RWPE1 (cell line): ENCODE measurements at regions not wholly inside any gene's neighbourhood (a gene's known extent, or its start where the extent isn't known, plus 50 kb on each side); places are given as distances from the start of the nearest gene placed in this dataset.

Experiments
- CTCF ChIA-PET: fragments of 350-600 bp; sonication (Branson Sonifier 250); formaldehyde crosslinking; extraction: SDS; loops from one replicate; lab custom pipeline; 2021; lab: Yijun Ruan, JAX
- POLR2A ChIA-PET: fragments of 400-600 bp; formaldehyde crosslinking; extraction: SDS; loops from one replicate; lab custom pipeline; 2020; ENCODE audit warnings: antibody characterized with exemption; ENCODE audit not compliant: low non-redundant PET; lab: Yijun Ruan, JAX
- DNase-seq: peaks from one replicate; pipeline ENCODE4 v3.0.0; 2012; ENCODE audit warnings: low spot score
- H3K27ac ChIP-seq: fragments of 450-650 bp; 2 replicates; pipeline ENCODE4 v1.5.1; 2017
- TF ChIP-seq, protein P1 (sequence below): fragments of 450-650 bp; conservative IDR thresholded peaks from 2 replicates; pipeline ENCODE4 v1.5.1; 2017; ENCODE audit warnings: low read depth, mild to moderate bottlenecking

DNA sequence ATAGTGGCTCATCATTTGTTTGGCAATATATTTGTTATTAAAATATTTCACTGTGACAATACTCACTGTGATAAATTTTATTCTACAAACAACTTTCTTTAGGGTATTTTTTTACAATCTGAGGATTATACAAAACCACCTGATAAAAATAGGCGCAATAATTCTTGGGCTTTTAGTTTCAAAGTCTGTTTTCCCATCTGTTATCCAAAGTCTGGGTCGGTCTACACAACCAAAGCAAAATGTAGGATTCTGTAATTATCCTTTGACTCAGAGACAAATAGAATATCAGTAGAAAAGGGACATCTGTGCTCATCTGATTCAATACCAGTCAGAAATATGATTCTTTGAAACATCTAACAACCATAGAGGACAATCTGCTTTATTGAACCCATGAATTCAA, 271.8 kb upstream of the AMIGO2 start:
- CTCF ChIA-PET, result no interaction called here
- POLR2A ChIA-PET, result no interaction called here
- TF ChIP-seq, protein P1, sequence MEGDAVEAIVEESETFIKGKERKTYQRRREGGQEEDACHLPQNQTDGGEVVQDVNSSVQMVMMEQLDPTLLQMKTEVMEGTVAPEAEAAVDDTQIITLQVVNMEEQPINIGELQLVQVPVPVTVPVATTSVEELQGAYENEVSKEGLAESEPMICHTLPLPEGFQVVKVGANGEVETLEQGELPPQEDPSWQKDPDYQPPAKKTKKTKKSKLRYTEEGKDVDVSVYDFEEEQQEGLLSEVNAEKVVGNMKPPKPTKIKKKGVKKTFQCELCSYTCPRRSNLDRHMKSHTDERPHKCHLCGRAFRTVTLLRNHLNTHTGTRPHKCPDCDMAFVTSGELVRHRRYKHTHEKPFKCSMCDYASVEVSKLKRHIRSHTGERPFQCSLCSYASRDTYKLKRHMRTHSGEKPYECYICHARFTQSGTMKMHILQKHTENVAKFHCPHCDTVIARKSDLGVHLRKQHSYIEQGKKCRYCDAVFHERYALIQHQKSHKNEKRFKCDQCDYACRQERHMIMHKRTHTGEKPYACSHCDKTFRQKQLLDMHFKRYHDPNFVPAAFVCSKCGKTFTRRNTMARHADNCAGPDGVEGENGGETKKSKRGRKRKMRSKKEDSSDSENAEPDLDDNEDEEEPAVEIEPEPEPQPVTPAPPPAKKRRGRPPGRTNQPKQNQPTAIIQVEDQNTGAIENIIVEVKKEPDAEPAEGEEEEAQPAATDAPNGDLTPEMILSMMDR, result no peak
- no peak overlapping the region for H3K27ac ChIP-seq
- DNase-seq, result no peak

DNA sequence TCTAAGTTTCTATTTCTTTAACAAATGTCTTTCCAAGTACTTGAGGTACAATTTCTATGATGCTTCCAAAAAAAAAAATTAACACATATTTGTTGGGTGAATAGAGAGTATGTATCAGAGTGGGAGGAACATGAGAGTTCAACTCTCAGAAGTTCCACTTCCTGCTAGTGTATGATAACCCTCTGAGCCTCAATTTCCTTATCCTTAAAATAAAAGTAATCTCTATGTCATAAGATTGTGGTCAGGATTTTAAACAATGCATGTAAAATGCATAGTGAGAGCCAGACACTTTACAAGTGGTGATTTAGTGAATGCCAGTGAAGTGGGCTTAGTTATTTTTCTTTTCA, 270.3 kb upstream of the AMIGO2 start:
- ChIA-PET CTCF (interaction anchor here (0.7 kb wide), 1 partner anchor 21 kb away, joined by 3 read pairs; no protein-coding TSS in a partner anchor), POLR2A (no interaction called here)
- DNase-seq, result no peak
- H3K27ac ChIP-seq, result no peak overlapping the region
- TF ChIP-seq, protein P1, result no peak

DNA sequence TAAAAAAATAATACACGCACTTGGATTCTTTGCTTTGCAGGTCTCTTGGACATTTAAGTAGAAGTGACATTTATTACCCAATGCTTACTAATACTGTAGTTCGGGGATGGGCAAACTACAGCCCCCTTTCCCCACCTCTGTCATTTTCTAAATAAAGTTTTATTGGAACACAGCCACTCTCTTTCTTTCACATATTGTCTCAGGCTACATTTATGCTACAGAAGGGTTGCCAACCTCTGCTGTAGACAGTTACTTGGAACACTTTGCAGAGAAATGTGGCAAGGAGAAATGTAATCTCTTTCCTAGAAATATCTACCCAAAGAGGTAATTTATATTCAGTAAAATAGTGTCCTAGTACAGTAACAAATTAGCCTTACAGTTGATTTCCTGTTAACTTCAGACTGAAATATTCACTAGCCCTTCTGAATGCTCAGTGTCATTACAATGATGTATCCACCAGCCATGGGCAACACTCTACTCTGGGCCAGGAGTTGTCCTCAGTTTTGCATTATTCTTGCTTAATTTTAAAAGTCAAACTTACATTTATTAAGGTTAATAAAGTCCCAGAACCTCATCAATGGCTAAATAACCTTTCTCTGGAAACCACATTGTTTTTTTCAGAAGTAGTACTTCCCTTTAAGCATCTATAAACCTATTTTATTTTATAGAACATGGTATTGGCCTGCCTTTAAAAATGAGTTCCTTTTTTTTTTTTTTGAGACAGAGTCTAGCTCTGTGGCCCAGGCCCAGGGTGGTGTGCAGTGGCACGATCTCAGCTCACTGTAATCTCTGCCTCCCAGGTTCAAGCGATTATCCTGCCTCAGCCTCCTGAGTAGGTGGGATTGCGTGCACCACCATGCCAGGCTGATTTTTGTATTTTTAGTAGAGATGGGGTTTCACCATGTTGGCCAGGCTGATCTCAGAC, 269.6 kb upstream of the AMIGO2 start:
- CTCF ChIA-PET, result interaction anchor here (0.7 kb wide), 1 partner anchor 21 kb away, joined by 3 read pairs; no protein-coding TSS in a partner anchor
- DNase-seq, result no peak
- no peak overlapping the region for H3K27ac ChIP-seq
- POLR2A ChIA-PET, result no interaction called here
- TF ChIP-seq, protein P1, result no peak

DNA sequence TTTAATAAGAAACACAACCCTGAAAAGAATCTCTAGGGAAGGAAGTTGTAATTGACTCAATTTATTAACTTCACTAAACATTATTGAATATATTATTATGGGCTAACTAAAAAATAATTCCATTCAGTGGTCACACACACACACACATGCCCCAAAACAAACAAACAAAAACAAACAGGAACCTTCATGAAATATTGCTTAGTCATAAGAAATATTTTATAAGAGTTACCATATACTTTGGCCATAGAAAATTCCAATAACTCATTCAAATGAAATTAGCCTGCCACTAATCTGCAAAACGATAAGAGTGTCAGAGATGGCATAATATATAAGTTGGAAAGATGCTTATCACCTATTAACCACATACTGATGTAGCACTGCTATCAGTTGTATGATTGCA, 268.4 kb upstream of the AMIGO2 start:
- POLR2A ChIA-PET, result no interaction called here
- no peak for DNase-seq
- TF ChIP-seq, protein P1, result no peak
- no peak overlapping the region for H3K27ac ChIP-seq
- CTCF ChIA-PET, result no interaction called here

DNA sequence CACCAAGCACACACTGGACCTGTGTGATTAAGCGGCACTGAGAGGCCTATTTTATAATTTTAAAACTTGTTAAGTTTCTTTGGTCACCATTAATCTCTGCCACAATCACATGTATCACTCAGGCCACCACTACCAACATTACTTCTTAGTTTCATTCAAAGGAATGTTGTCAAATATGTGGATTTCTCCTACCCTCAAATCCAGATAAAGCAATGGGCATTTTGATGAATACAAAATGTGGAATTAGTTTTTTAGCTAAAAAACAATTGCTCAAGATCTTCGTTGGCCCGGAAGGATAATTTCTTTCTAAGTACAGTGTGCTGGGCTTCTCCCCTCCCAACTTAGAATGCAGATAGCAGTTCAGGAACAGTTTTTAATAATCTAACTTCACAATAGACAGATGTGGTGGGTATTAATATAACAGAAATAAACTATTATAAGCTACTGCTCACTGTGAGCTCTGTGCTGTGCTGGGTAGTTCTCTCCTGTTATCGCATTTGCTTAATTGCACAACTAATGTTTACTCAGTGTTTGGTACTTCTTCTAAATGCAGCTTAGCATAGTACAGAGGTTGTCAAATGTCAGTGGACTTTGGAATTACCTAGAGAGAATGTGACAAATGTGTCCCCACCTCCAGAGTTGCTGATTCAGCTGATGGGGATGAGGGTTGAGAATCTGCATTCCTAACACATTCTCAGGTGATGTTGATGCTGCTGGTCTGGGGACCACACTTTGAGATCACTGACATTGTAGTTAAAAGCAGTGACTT, 266.7 kb upstream of the AMIGO2 start:
- POLR2A ChIA-PET, result no interaction called here
- DNase-seq, result no peak
- CTCF ChIA-PET, result interaction anchor here (0.6 kb wide), 1 partner anchor 61 kb away, joined by 4 read pairs; no protein-coding TSS in a partner anchor
- TF ChIP-seq, protein P1, result no peak
- H3K27ac ChIP-seq, result no peak overlapping the region
